GM21526 (cell line): ENCODE measurements at regions not wholly inside any gene's neighbourhood (a gene's known extent, or its start where the extent isn't known, plus 50 kb on each side); places are given as distances from the start of the nearest gene placed in this dataset.
"Not testable (repeated sequence)": the region's sequence is repeated elsewhere in the genome, so short reads cannot be mapped to it uniquely, and the experiment has no call there.

ENCODE experiments used
- ATAC-seq: cut with Tn5 transposase; IDR thresholded peaks from one replicate; pipeline ENCODE4 v1.9.1; 2021; ENCODE audit warnings: moderate library complexity; ENCODE audit not compliant: unreplicated experiment, low FRiP score

GRCh38 chr9:41273549-41274267 lies 84.6 kb upstream of the ZNG1F start:
- peak; percentile 100 for ATAC-seq

DNA sequence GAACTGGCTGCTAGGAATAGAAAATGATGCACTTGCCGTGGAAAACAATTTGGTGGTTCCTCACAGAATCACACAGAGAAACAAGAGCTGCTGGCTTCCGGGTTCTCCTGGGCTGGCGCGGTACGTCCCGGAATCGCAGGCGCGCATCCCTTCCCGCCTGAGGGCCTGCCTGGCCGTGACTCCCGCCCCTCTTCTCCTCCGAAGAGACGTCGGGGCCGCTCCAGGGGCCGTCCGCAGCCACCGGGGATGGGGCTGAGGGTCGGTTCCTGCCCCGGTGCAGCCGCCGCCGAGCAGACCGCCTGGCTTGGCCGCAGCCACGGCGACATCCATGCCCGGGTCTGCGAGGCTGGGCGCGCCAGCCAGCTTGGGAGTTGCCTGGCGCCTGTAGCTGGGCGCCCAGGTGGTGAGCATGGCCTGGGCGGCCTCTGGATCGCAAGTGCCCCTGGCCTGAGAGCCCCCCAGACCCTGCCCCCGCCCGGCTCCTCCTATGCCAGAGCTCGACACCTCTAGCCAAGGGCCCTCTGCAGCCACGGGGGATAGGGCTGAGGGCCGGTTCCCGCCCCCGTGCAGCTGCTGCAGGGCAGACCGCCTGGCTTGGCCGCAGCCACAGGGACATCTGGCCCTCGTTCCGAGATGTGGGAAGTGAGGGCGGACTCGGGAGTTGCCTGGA lies 83.9 kb upstream of the ZNG1F start:
- peak; percentile 34 for ATAC-seq

- not testable (repeated sequence) for ATAC-seq
These were observed 81.9 kb upstream of the ZNG1F start for GRCh38 chr9:41270992-41271391.

- ATAC-seq, result not testable (repeated sequence)
These were observed 80.4 kb upstream of the ZNG1F start for GRCh38 chr9:41269471-41269870.

DNA sequence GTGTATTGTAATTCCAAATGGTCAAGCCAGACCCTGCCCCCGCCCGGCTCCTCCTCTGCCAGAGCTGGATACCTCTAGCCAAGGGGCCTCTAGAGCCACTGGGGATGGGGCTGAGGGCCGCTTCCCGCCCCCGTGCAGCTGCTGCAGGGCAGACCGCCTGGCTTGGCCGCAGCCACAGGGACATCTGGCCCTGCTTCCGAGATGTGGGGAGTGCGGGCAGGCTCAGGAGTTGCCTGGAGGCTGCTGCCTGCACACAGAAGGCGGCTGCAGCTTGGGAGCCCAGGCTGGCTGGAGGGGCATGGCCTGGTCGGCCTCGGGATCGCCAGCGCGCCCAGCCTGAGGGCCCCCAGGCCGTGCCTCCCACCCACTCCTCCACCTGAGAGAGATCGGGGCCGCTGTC lies 79.9 kb upstream of the ZNG1F start:
- ATAC-seq, result not testable (repeated sequence)

DNA sequence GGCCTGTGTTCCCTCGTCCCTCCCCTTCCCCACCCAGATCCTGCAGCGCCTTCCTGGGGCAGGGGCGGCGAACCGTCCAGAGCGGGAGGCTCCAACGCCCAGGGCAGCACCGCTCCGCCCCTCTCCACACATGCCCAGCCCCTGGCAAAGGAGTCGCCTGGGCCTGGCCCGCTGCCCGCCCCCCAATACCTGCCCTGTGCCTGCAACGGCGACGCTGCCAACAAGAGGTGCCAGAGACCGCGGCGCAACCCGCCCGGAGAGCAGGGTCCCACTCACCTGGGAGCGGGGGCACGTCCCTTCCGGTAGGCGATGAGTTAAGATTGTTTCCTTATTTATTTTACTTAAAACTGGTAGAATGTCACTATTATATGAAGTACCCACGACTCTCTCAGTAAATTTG lies 77.5 kb upstream of the ZNG1F start:
- not testable (repeated sequence) for ATAC-seq

- not testable (repeated sequence) for ATAC-seq
These were observed 76.9 kb upstream of the ZNG1F start for GRCh38 chr9:41266000-41266399.

- not testable (repeated sequence) for ATAC-seq
These were observed 62.9 kb upstream of the ZNG1F start for GRCh38 chr9:41251973-41252372.

GRCh38 chr9:41251101-41251500 lies 62.0 kb upstream of the ZNG1F start:
- ATAC-seq, result not testable (repeated sequence)

- ATAC-seq, result not testable (repeated sequence)
These were observed 57.6 kb upstream of the ZNG1F start for GRCh38 chr9:41246702-41247101.
